Lower leg skin (tissue), 4 donors: ENCODE measurements at regions not wholly inside any gene's neighbourhood (a gene's known extent, or its start where the extent isn't known, plus 50 kb on each side); places are given as distances from the start of the nearest gene placed in this dataset.
A peak's percentile ranks its signal among the peaks of the same experiment; 100 is the strongest.
"Not testable (repeated sequence)": the region's sequence is repeated elsewhere in the genome, so short reads cannot be mapped to it uniquely, and the experiment has no call there.

Experiments
- DNase-seq, 2 donors: peaks; one replicate each; pipeline ENCODE4 v3.0.0-alpha.2; 2019; ENCODE audit warnings: low spot score in 2 of 2
- H3K4me3 ChIP-seq: fragments of 200-600 bp; sonication (generic); 2 replicates; pipeline ENCODE4 v1.5.1; 2017; ENCODE audit warnings: mild to moderate bottlenecking, low read depth; ENCODE audit not compliant: poor library complexity, severe bottlenecking
- CTCF ChIP-seq, 3 donors: fragments of 450-650 bp; IDR thresholded peaks; one replicate each; pipeline ENCODE4 v1.5.1; 2016; ENCODE audit warnings: antibody characterized with exemption in 3 of 3, mild to moderate bottlenecking in 3 of 3, moderate library complexity in 2 of 3
- POLR2A ChIP-seq, 2 donors: fragments of 450-650 bp; IDR thresholded peaks; one replicate each; pipeline ENCODE4 v1.6.1; 2016 to 2017; ENCODE audit warnings: antibody characterized with exemption in 2 of 2, mild to moderate bottlenecking in 1 of 2, moderate library complexity in 1 of 2
- WGBS, 2 donors: methylation state at CpG; one replicate each; pipeline ENCODE4 v1.1.5; 2018; 5-methylcytosine and 5-hydroxymethylcytosine counted together
- intact Hi-C: fragments of 100-400 bp; cut with DNase I; formaldehyde crosslinking; loops from one replicate; pipeline ENCODE4 v1.15.0; 2023; ENCODE audit warnings: low total_unique reads

- intact Hi-C loops: no loop called here
- TF ChIP-seq CTCF (IDR thresholded peaks at IDR 0.05) (no peak), POLR2A (IDR thresholded peaks at IDR 0.05) (no peak)
- 13 to 16% methylated on average over 36 to 41 of the region's 45 CpGs for WGBS, 2 donors
Measured at GRCh38 chr15:77944002-77944867, 133.3 kb downstream of the TBC1D2B start.

GRCh38 chr15:77942611-77943211 is 134.8 kb downstream of the TBC1D2B start:
- TF ChIP-seq CTCF (IDR thresholded peaks at IDR 0.05) (no peak), POLR2A (IDR thresholded peaks at IDR 0.05) (no peak)
- no peak overlapping the region for H3K4me3 ChIP-seq
- DNase-seq: peak in 1 of 2 donors; percentile 80
- 86 to 89% methylated on average over 6 of the region's 6 CpGs for WGBS, 2 donors
- intact Hi-C loops: no loop called here

More at GRCh38 chr15:77944002-77944867, 133.3 kb downstream of the TBC1D2B start:
- peak; percentile 84 to 96 for DNase-seq
- H3K4me3 ChIP-seq: peak overlapping the region; percentile 21

GRCh38 chr15:77941090-77941827 is 136.3 kb downstream of the TBC1D2B start:
- DNase-seq: peak in 1 of 2 donors; percentile 72
- H3K4me3 ChIP-seq, intact Hi-C loops: not testable (repeated sequence)
- WGBS, 2 donors: 75 to 100% methylated on average over 2 to 3 of the region's 25 CpGs

- DNase-seq: peak in 1 of 2 donors; percentile 70
- intact Hi-C loops: no loop called here
- TF ChIP-seq POLR2A (IDR thresholded peaks at IDR 0.05) (no peak), CTCF (IDR thresholded peaks at IDR 0.05) (no peak)
- WGBS, 2 donors: 75 to 87% methylated on average over 7 to 8 of the region's 8 CpGs
- no peak overlapping the region for H3K4me3 ChIP-seq
Measured at GRCh38 chr15:77940381-77940947, 137.0 kb downstream of the TBC1D2B start.

- WGBS, 2 donors: 66 to 81% methylated on average over 12 of the region's 12 CpGs
Measured at GRCh38 chr15:77939851-77940250, 137.7 kb downstream of the TBC1D2B start.

GRCh38 chr15:77939026-77939425 is 138.5 kb downstream of the TBC1D2B start:
- H3K4me3 ChIP-seq, DNase-seq, intact Hi-C loops: not testable (repeated sequence)
- WGBS, 2 donors: 13 to 44% methylated on average over 2 to 4 of the region's 4 CpGs

More at GRCh38 chr15:77939851-77940250, 137.7 kb downstream of the TBC1D2B start:
- intact Hi-C loops: no loop called here
- TF ChIP-seq POLR2A (IDR thresholded peaks at IDR 0.05): no peak
- TF ChIP-seq CTCF (IDR thresholded peaks at IDR 0.05): no peak
- no peak overlapping the region for H3K4me3 ChIP-seq
- no peak for DNase-seq

- intact Hi-C loops, DNase-seq, H3K4me3 ChIP-seq: not testable (repeated sequence)
- WGBS, 2 donors: 88 to 98% methylated on average over 5 to 12 of the region's 12 CpGs
Measured at GRCh38 chr15:77938546-77938945, 139.0 kb downstream of the TBC1D2B start.

- H3K4me3 ChIP-seq, DNase-seq, intact Hi-C loops: not testable (repeated sequence)
Measured at GRCh38 chr15:77936567-77936966, 140.9 kb downstream of the TBC1D2B start.

- intact Hi-C loops: not testable (repeated sequence)
Measured at GRCh38 chr15:77934516-77934915, 143.0 kb downstream of the TBC1D2B start.

GRCh38 chr15:77930907-77931306 is 146.6 kb downstream of the TBC1D2B start:
- H3K4me3 ChIP-seq, DNase-seq, intact Hi-C loops: not testable (repeated sequence)
- 67 to 73% methylated on average over 4 of the region's 4 CpGs for WGBS, 2 donors

More at GRCh38 chr15:77934516-77934915, 143.0 kb downstream of the TBC1D2B start:
- not testable (repeated sequence) for H3K4me3 ChIP-seq, DNase-seq
- WGBS, 2 donors: 92 to 99% methylated on average over 6 of the region's 6 CpGs
